ENCODE measurements at regions not wholly inside any gene's neighbourhood (a gene's known extent, or its start where the extent isn't known, plus 50 kb on each side); places are given as distances from the start of the nearest gene placed in this dataset.

DNA sequence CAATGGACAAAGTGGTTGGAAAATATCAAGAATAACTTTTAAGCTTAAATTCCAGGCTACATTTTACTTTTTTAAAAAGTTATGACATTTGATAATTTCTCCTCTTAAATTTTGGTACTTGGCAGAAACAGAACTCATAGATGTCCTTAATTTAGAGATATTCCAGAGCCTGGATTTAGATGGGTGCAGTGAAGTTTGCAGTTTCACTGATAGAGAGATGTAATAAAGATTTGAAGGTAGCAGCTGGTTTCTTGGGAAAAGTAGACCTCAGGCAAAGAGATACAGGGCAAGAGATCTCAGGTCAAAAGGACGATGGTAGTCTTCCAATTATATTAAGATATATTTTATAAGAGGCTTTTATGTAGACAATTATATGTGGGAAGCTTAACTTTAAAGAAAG lies 134.6 kb downstream of the ISL1 start:
- Histone ChIP-seq H3K27ac (ENCODE audit: low read depth, low read length) (no peak overlapping the region), H3K4me3 (ENCODE audit: insufficient read depth, low read length) (no peak overlapping the region), H4K20me1 (ENCODE audit: insufficient read depth, low read length) (no peaks in the 10 kb centered on the region), H3K27me3 (ENCODE audit: insufficient read depth, low read length) (no peaks in the 10 kb centered on the region), H3K36me3 (ENCODE audit: insufficient read depth, low read length) (no peaks in the 10 kb centered on the region), H3K9me3 (ENCODE audit: low read depth, low read length) (no peaks in the 10 kb centered on the region), H3K79me2 (ENCODE audit: insufficient read depth, low read length) (no peaks in the 10 kb centered on the region), H2AFZ (ENCODE audit: low read length) (no peak overlapping the region), H3K4me1 (ENCODE audit: insufficient read depth, low read length) (no peaks in the 10 kb centered on the region), H3K4me2 (ENCODE audit: insufficient read depth, low read length) (no peak overlapping the region)
- DNase-seq (ENCODE audit: insufficient read length, low spot score, missing footprints): no peak
- TF ChIP-seq, protein P1, sequence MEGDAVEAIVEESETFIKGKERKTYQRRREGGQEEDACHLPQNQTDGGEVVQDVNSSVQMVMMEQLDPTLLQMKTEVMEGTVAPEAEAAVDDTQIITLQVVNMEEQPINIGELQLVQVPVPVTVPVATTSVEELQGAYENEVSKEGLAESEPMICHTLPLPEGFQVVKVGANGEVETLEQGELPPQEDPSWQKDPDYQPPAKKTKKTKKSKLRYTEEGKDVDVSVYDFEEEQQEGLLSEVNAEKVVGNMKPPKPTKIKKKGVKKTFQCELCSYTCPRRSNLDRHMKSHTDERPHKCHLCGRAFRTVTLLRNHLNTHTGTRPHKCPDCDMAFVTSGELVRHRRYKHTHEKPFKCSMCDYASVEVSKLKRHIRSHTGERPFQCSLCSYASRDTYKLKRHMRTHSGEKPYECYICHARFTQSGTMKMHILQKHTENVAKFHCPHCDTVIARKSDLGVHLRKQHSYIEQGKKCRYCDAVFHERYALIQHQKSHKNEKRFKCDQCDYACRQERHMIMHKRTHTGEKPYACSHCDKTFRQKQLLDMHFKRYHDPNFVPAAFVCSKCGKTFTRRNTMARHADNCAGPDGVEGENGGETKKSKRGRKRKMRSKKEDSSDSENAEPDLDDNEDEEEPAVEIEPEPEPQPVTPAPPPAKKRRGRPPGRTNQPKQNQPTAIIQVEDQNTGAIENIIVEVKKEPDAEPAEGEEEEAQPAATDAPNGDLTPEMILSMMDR (IDR thresholded peaks at IDR 0.05; ENCODE audit: extremely low read depth, low read depth, low read length): no peak

DNA sequence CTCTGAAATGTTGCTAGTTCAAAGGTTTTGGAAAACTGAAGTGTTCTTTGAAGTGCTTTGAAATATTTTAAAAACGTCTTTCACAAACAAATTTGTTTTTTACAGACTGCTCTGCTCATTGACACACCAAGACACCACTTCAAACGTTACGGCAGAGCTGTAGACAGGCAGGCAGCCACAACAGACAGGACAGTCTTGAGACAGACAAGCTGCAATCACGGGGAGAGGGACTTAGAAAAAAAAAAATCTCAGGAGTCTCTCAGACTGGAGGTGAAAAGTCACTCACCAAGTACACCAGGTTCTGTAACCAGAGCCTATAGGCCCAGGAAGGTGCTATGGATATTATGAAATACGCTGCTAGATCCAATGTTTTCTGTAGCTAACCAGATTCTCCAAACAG lies 135.4 kb downstream of the ISL1 start:
- no peaks in the 10 kb centered on the region for H3K79me2 ChIP-seq (ENCODE audit: insufficient read depth, low read length)
- H3K4me2 ChIP-seq (ENCODE audit: insufficient read depth, low read length): no peak overlapping the region
- no peak overlapping the region for H3K4me3 ChIP-seq (ENCODE audit: insufficient read depth, low read length)
- no peaks in the 10 kb centered on the region for H3K27me3 ChIP-seq (ENCODE audit: insufficient read depth, low read length)
- H2AFZ ChIP-seq (ENCODE audit: low read length): no peak overlapping the region
- TF ChIP-seq, protein P1 (IDR thresholded peaks at IDR 0.05; ENCODE audit: extremely low read depth, low read depth, low read length): no peak
- no peak for DNase-seq (ENCODE audit: insufficient read length, low spot score, missing footprints)
- H3K9me3 ChIP-seq (ENCODE audit: low read depth, low read length): no peaks in the 10 kb centered on the region
- H4K20me1 ChIP-seq (ENCODE audit: insufficient read depth, low read length): no peaks in the 10 kb centered on the region
- H3K36me3 ChIP-seq (ENCODE audit: insufficient read depth, low read length): no peaks in the 10 kb centered on the region
- no peak overlapping the region for H3K27ac ChIP-seq (ENCODE audit: low read depth, low read length)
- no peaks in the 10 kb centered on the region for H3K4me1 ChIP-seq (ENCODE audit: insufficient read depth, low read length)

DNA sequence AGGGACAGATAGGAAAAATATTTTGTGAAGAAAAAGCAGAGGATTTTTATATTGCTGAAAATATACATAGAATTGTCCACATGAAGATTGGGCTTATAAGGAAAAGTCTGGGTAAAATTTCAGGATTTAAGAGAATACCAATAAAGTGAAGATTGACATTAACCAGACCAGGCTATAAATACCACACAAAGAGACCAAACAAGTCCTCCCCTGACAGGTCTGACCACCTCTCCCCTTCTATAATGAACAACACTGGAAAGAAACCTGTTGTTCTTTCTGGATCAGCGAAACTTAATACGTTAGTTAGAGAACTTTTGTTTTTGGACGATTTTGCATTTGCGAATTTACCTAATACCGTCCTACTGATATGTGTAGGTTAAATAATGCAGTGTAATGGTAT lies 138.3 kb downstream of the ISL1 start:
- Histone ChIP-seq H3K27me3 (ENCODE audit: insufficient read depth, low read length) (no peaks in the 10 kb centered on the region), H2AFZ (ENCODE audit: low read length) (no peak overlapping the region), H3K4me3 (ENCODE audit: insufficient read depth, low read length) (no peak overlapping the region), H3K36me3 (ENCODE audit: insufficient read depth, low read length) (no peaks in the 10 kb centered on the region), H4K20me1 (ENCODE audit: insufficient read depth, low read length) (no peaks in the 10 kb centered on the region), H3K9me3 (ENCODE audit: low read depth, low read length) (no peaks in the 10 kb centered on the region), H3K27ac (ENCODE audit: low read depth, low read length) (no peak overlapping the region), H3K4me2 (ENCODE audit: insufficient read depth, low read length) (no peak overlapping the region), H3K79me2 (ENCODE audit: insufficient read depth, low read length) (no peaks in the 10 kb centered on the region), H3K4me1 (ENCODE audit: insufficient read depth, low read length) (no peaks in the 10 kb centered on the region)
- TF ChIP-seq, protein P1 (IDR thresholded peaks at IDR 0.05; ENCODE audit: extremely low read depth, low read depth, low read length): no peak
- no peak for DNase-seq (ENCODE audit: insufficient read length, low spot score, missing footprints)

DNA sequence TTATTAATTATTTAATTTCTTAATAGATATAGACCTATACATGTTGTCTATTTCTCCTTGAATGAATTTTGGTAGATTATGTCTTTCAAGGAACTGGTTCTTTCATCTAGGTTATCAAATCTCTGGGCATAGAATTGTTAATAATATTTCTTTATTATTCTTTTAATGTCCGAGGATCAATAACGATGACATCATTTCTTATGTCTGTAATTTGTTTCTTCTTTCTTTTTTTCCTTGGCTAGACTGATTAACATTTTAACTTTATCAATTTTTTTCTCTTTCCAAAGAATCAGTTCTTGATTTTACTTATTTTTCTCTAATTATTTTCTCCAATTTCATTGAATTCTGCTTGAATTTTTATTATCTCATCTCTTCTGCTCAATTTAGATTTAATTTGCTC lies 156.0 kb downstream of the ISL1 start:
- DNase-seq (ENCODE audit: insufficient read length, low spot score, missing footprints): no peak
- Histone ChIP-seq H3K4me1 (ENCODE audit: insufficient read depth, low read length) (no peaks in the 10 kb centered on the region), H2AFZ (ENCODE audit: low read length) (no peak overlapping the region), H4K20me1 (ENCODE audit: insufficient read depth, low read length) (no peaks in the 10 kb centered on the region), H3K79me2 (ENCODE audit: insufficient read depth, low read length) (no peaks in the 10 kb centered on the region), H3K4me2 (ENCODE audit: insufficient read depth, low read length) (no peak overlapping the region), H3K36me3 (ENCODE audit: insufficient read depth, low read length) (no peaks in the 10 kb centered on the region), H3K9me3 (ENCODE audit: low read depth, low read length) (no peaks in the 10 kb centered on the region), H3K27ac (ENCODE audit: low read depth, low read length) (no peak overlapping the region), H3K27me3 (ENCODE audit: insufficient read depth, low read length) (no peaks in the 10 kb centered on the region), H3K4me3 (ENCODE audit: insufficient read depth, low read length) (no peak overlapping the region)
- TF ChIP-seq, protein P1 (IDR thresholded peaks at IDR 0.05; ENCODE audit: extremely low read depth, low read depth, low read length): no peak

Data from osteoblast (primary cell).